GM21367 (cell line): ENCODE measurements at regions not wholly inside any gene's neighbourhood (a gene's known extent, or its start where the extent isn't known, plus 50 kb on each side); places are given as distances from the start of the nearest gene placed in this dataset.

Experiments used
- ATAC-seq: cut with Tn5 transposase; IDR thresholded peaks from one replicate; pipeline ENCODE4 v1.9.1; 2021; ENCODE audit not compliant: unreplicated experiment

DNA sequence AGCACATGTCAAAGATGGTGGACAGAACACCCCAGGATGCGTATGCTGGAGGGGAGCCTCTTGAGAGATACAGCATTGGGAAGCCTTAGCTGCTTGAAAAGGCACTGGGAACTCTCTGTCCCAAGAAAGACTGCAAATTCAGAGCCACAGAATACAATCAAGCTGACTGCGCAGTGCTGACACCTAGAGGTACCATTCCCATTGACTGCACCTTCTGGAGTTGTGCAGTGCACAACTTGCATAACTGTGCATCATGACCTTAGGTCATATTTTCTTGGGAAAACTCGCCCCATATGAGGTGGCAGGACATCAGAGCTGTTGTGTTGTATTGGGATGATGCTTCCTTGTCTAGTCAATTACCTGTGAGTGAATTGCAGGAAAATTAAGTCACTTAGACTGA is 646.5 kb upstream of the NOX3 start:
- no peak for ATAC-seq

DNA sequence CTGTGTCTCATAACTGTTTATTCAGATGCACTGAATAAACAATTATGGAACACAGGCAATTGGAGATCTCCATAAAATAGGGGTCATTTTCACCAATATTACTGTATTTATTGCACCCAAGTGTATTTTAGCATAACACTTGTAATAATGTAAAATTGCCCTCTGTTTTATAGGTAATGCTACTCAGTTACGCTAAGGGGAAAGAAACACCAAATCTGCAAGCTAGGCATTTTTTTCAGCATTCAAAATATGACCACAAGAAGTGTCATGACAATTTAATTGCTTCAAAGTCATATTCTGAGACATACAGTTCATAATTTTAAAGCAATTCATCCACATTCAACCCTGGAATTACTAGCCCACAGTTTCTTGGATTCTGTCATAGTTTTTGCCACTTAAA is 643.2 kb upstream of the NOX3 start:
- ATAC-seq: no peak

DNA sequence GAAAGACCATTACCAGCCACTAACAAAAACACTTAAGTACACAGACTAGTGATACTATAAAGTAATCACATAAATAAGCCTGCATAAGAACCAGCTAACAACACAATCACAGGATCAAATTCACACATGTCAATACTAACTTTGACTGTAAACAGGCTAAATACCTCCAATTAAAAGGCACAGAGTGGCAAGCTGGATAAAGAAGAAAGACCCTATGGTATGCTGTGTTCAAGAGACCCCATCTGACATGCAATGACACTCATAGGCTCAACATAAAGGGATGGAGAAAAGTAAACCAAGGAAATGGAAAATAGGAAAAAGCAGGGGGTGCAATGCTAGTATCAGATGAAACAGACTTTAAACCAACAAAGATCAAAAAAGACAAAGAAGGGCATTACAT is 631.8 kb upstream of the NOX3 start:
- ATAC-seq: no peak

DNA sequence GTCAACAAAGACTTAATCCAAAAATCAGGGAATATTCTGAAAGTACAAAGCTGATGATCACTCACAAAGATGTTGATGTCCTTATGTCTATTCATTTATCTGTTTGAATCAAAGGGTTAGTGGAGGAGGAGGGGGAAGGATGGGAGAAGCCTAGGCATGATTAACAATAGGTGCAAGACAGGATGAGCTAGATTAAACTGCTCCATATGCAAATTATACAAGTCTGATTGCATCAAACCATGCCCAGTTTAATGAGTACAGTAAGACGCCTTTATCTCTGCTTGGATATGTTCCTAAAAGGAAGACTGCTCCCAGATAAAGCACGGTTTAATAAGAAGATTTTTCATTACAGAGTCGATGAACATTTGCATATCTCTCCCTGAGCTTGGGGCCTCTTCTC is 626.4 kb upstream of the NOX3 start:
- ATAC-seq: no peak

DNA sequence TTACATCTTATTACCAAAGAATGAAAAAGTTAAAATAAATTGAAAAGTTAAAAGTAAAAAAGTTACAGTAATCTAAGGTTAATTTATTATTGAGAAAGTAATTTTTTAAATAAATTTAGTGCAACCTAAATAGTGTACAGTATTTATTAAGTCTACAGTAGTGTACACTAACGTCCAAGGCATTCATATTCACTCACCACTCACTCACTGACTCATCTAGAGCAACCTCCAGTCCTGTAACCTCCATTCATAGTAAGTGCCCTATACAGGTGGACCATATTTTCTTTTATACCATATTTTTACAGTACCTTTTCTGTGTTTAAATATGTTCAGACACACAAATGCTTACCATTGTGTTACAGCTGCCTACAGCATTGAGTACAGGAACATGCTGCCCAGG is 624.7 kb upstream of the NOX3 start:
- ATAC-seq: no peak

DNA sequence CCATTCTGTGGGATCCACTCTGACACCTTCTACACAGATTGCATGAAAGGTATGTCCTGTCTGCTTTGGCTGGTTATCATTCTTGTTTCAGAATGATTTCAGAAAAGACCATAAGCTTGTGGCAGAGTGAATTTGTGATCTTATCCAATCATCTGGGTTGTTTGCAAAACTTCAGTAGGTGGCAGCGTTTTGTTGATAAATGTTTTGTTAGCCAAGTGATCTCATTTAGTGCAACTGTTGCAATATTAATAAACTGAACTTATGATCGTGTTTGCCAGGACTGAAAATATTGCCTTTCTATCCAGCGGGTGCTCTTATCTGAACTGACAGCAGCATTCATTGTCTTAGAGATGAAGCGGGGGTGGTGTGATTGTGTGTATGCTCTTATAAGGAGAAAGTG is 613.2 kb upstream of the NOX3 start:
- ATAC-seq: no peak

DNA sequence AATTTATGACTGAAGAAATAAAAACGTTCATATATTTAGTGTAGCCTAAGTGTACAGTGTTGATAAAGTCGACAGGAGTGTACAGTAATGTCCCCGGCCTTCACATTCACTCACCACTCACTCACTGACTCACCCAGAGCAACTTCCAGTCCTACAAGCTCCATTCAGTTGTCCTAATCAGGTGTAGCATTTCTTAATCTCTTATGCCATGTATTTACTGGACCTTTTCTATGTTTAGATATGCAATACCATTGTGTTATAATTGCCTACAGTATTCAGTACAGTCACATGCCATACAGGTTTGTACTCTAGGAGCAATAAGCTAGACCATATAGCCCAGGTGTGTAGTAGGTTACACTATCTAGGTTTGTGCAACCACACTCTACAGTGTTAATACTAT is 610.2 kb upstream of the NOX3 start:
- ATAC-seq: no peak

DNA sequence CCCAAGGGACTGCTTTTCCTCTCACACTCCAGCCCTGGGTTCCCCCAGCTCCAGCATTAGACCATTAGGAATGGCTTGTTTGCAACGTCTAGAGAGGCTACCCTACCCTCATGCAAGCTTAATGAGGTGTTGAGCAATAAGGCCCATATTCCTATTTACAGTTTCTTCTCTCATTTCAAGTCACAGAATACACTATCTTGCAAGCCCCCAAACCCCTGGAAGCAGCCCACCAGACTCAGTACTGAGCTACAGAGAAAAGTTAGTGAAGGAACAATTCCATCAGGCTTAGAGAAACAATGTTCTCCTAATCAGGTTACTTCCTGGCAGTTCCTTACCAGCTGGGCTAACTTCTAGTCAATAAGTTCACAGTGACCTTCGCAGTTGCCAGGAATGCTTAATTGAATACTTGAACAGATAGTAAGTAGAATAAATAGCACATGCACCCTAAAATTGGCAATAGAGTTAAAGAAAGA is 606.5 kb upstream of the NOX3 start:
- no peak for ATAC-seq

DNA sequence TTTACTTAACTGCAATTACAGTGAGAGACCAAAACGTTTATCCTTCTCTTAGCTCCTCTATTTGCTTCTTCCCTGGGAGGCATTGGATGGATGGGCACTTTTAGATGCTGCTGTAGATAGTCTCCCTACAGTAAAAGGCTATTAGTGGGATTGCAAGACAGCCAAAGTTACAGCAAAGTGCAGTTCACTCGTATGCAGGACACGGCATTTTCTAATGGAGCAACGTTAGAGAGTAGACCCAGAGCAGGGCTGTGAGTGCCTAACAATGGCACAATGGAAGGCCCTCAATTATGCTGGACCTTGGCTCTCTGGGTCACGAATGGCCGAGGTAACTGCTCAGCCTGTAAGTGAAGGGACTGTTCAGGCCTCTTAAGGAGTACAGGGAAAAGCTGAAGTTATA is 605.8 kb upstream of the NOX3 start:
- no peak for ATAC-seq

DNA sequence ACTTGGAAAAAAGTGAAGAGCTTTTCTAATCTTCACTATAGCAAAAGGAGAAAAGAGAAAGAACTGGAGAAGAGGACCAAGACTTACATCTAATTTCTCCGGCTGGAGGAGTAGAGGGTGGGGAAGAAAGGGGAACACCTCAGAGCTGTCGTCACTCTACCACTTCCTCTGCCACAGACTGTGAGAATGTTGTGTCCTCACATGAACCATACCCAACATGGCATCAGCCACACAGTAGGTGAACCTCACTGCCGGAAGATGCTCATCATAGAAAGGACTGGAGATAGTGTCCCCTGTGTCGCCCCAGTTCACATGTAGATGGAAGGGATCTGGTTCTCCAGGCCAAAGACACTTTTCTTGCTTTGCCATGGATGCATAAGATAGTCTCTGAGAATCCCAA is 604.4 kb upstream of the NOX3 start:
- ATAC-seq: no peak

DNA sequence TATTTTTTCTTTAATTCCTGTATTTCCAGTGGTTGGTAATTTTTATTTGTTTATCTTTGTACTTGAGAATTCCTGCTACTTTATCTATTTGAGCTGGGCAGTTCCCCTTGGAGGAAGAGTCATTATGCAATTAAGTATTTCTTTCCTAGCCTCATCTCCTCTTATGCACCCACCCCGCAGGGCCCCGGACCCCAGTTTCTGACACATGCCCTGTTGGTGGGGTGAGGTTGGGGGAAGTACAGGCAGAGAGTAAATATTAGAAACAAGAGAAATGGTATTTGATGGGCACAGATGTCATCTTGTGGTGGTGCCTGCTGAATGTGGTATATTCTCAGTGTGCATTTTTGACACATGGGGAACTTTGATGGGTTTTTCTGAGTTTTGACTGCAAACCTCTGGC is 602.7 kb upstream of the NOX3 start:
- ATAC-seq: no peak

DNA sequence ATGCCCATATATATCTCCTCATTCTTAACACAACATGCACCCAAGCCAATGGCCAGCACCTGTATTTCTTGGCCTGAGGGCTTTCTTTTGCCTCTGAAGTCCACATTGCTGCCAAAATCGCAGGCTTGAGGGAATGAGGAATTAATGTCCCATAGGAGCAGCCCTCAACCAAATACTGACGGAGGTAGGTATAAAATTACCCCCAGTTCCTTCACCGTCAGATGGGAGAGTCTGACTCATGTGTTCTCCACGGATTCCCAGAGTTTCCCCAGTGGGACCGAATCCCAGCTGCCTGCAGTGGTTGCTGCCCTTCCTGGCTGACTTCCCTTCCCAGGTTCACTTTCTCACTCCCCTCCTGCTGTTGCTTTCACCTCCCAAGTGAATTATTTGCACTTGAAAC is 602.2 kb upstream of the NOX3 start:
- ATAC-seq: no peak

DNA sequence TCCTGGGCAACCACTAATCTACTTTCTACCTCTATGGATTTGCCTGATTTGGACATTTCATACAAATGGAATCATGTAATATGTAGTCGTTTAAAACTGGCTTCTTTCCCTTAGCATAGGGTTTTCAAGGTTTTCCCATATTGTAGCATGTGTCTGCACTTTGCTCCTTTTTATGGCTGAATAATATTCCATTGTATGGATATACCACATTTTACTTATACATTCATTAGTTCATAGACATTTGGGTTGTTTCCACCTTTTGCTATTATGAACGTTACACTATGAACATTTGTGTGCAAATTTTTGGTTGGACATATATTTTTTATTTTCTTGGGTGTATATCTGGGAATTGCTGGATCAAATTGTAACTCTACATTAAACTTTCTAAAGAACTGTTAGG is 600.4 kb upstream of the NOX3 start:
- ATAC-seq: no peak

DNA sequence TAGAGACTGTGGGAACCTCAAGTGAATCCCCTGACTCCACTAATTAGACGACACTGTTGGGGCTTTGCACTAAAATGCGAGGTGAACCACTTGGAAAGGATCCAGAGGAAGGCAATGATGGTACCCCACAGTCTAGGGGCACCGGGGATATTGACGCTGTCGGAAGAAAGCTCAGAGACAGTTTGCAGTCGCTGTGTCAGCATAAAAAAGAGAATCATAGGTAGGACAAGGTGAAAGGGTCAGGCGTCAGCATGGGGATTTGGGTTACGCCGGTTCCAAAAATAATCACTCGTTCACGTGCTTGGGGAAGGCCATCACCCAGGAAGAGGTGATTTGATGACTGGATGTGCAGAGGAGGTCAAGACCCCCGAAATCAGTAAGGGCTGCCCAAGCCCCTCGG is 598.0 kb upstream of the NOX3 start:
- ATAC-seq: no peak

DNA sequence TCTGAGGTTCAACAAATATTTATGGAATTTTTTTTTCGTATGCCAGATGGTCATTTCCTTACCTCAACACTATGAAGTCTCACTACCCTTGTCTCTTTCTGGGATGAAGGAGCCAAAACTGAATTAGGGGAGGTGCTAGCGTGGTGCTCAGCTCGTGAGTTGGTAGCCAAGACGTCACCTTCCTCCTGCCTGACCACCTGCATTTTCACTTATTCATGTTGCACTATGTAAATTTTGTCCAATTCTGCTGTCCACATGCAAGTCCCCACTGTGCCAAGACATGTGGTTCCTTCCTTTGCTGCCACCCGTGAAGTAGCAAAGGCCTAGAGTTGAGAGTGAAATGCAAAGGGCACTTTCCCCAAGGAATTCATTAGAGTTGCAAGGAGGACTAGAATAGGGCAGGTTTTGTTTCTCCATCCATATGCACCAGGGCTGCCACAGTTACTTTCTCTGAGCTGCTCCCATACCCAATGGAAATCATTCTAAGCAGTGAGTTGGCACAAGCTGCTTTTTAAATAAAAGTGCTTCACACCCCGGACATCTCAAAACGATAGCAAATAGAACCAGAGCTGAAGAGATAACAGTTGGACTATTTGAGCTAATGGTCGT is 591.3 kb upstream of the NOX3 start:
- no peak for ATAC-seq

DNA sequence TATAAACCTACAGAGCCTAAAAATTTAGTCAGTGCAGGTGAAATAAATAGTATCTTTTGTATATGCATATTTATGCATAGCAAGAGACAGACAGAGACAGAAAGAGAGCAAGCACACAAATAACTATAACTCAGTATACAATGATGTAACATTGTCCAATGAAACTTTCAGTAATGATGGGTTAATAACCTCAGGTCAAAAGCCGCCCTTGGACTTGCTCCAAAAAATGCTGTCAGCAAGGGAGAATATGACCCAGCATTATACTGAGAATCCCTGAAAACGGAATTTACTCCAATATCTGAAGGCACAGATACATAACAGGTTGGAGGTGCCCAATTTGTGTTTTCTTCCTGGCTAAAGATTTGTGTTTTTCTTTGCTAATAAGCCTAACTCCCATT is 590.6 kb upstream of the NOX3 start:
- ATAC-seq: no peak

DNA sequence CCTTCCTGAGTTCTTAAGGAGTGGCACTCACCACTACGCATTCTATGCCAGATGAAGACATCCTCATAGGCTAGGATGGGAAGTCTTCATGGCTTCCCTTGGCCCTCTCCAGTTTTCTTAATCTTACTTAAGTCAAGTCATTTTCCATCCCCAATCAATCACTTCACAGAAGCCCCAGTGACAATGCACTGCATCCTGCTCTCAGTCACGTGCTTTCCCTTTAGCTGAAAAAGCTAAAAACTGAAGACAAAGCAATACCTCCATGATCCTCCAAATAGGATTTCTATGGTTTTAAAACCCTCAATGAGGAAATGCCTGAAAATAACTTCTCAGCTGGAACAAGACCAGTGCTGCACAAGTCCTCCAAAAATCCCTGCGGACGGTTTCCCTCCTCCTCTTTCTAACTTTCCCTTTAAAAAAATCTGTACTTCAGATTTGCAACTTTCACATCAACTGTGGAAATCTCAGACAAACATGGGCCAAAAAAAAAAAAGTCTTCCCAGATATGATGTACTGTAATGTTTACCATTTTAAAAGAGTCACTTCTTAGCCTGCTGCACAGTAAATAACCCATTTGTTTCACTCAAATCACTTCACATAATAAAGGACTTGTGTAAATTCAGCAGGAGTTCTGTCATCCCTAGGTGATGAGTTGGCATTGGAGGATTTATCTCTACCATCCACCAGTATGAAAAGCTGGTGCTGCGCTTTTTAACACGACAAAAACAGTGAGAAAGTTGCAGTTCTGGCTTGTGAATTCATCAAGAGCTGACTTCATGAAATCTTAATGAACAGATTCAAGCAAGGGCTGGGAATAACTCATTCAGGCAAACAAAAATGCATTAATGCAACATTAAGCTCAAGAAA is 590.0 kb upstream of the NOX3 start:
- ATAC-seq: no peak

DNA sequence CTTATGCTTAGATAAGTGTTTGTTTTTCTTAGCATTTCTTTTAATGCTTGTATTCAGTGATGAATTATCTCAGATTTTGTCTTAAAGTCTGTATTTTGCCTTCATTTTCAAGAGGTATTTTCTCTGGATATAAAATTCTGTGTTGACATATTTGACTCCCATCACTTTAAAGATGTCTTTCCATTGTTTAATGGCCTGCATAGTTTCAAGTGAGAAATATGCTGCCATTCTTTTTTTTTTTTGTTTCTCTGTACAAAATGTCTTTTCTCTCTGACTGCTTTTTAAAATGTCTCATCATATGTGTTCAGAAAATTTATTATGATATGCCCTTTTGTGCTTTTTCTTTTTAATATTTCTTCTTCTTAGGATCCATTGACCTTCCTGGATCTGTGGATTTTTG is 578.0 kb upstream of the NOX3 start:
- no peak for ATAC-seq

DNA sequence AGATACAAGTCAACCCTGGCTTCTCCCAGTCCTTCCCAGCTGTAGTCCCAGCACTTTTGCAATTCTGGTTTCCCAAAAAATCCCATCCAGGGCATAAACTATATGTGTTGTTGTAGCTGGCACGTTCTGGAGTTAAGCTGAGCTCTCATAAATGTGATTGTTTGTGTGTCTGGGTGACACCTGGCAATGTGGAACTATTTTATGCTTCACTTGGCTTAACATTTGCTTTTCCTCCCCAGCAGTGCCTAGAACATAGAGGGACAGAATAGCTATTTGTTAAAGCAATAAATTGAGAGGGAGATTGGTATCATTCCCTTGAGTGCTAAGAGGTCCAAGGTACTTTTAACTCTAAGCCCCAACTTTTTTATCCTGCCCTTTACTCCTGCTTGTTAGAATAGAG is 575.9 kb upstream of the NOX3 start:
- ATAC-seq: no peak

DNA sequence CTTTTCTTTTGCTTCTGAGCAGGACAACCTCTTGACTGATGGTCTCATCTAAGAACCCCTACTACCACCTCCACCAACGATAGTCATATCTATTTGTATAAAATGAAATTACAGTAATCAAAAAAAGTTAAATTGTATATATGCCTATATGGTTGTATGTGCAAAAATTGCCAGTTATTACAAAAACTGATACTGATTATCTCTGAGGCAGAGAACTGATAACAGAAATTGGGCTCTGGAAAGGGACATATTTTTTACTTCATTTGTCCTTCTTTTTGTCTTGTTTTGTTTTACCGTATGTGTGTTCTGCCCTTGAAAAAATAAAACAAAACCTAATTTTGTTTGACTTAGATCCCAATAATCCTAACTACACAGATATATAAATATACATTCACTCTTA is 574.4 kb upstream of the NOX3 start:
- no peak for ATAC-seq

DNA sequence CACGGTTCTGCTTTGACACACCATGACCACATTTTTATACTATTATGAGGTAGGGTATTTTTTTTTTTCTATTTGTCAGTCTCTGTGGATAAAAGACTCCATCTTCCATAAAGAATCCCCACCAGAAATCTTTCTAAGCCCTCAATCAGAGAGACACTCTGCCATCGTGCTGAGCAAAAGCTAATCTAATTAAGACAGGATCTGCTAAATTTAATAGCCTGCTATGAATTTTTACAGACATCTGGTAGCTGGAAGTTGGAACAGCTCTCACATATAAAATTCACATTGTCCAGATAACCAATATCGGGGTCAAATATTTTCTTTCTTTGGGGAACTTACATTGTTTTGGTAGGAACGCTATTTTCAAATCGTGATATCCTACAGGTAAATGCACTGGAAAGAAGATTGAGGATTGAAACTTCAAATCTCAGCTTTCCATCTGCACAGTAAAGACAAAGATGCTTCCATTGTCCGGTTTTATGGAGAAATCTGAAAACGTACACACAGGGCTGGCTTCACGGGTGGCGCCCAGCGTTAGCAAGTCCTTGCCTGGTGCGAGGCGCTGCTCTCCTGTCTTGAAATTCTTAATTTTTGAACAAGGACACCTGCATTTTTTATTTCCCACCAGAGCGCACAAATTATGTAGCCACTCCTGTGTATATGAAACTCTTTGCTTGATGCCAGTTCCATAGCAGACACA is 573.8 kb upstream of the NOX3 start:
- ATAC-seq: no peak
